WTC11 (cell line): ENCODE measurements at regions not wholly inside any gene's neighbourhood (a gene's known extent, or its start where the extent isn't known, plus 50 kb on each side); places are given as distances from the start of the nearest gene placed in this dataset.

Experiments used
- CTCF ChIP-seq: fragments of 200-600 bp; IDR thresholded peaks from 2 replicates; pipeline ENCODE4 v1.8.0; 2022; ENCODE audit warnings: antibody characterized with exemption
- FOXJ3 ChIP-seq: sonication (generic); formaldehyde crosslinking; IDR thresholded peaks from 2 replicates; pipeline ENCODE4 v1.9.0; 2021; ENCODE audit warnings: missing genetic modification reagents, mild to moderate bottlenecking, borderline replicate concordance

GRCh38 chr1:40919475-40920011 lies 57.4 kb upstream of the CITED4 start:
- TF ChIP-seq CTCF (no peak), FOXJ3 (no peak)
